ENCODE measurements at regions not wholly inside any gene's neighbourhood (a gene's known extent, or its start where the extent isn't known, plus 50 kb on each side); places are given as distances from the start of the nearest gene placed in this dataset.

DNA sequence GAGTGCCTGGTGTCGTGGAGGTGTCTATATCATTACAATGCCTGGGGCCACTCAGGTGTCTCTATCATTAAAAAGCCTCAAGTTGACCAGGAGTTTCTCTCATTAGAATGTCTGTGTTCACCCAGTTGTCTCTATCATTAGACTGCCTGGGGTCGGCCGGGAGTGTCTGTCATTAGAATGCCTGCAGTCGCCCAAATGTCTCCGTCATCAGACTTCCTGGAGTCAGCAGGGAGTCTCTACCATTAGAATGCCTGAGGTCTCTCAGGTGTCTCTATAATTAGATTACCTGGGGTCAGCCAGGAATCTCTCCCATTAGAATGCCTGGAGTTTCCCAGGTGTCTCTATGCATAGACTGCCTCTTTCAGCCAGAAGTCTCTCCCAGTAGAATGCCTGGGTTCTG is 1477.6 kb downstream of the UQCRFS1 start:
- TF ChIP-seq, protein P1, sequence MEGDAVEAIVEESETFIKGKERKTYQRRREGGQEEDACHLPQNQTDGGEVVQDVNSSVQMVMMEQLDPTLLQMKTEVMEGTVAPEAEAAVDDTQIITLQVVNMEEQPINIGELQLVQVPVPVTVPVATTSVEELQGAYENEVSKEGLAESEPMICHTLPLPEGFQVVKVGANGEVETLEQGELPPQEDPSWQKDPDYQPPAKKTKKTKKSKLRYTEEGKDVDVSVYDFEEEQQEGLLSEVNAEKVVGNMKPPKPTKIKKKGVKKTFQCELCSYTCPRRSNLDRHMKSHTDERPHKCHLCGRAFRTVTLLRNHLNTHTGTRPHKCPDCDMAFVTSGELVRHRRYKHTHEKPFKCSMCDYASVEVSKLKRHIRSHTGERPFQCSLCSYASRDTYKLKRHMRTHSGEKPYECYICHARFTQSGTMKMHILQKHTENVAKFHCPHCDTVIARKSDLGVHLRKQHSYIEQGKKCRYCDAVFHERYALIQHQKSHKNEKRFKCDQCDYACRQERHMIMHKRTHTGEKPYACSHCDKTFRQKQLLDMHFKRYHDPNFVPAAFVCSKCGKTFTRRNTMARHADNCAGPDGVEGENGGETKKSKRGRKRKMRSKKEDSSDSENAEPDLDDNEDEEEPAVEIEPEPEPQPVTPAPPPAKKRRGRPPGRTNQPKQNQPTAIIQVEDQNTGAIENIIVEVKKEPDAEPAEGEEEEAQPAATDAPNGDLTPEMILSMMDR (IDR thresholded peaks at IDR 0.05; ENCODE audit: low read depth, low read length) = no peak
- no peak for DNase-seq (ENCODE audit: low read depth in 2 of 2)
- H3K4me3 ChIP-seq (replicated peaks in 1 of 2; ENCODE audit: low read depth in 2 of 2, low read length in 2 of 2) = no peak overlapping the region

GRCh38 chr19:27734496-27735220 is 1478.3 kb downstream of the UQCRFS1 start:
- no peak for DNase-seq (ENCODE audit: low read depth in 2 of 2)
- H3K4me3 ChIP-seq (replicated peaks in 1 of 2; ENCODE audit: low read depth in 2 of 2, low read length in 2 of 2) = no peak overlapping the region
- TF ChIP-seq, protein P1 (IDR thresholded peaks at IDR 0.05; ENCODE audit: low read depth, low read length) = no peak

GRCh38 chr19:27733551-27734266 is 1479.2 kb downstream of the UQCRFS1 start:
- no peak for DNase-seq (ENCODE audit: low read depth in 2 of 2)
- H3K4me3 ChIP-seq (replicated peaks in 1 of 2; ENCODE audit: low read depth in 2 of 2, low read length in 2 of 2) = no peak overlapping the region
- TF ChIP-seq, protein P1 (IDR thresholded peaks at IDR 0.05; ENCODE audit: low read depth, low read length) = no peak

- no peak for DNase-seq (ENCODE audit: low read depth in 2 of 2)
- H3K4me3 ChIP-seq (replicated peaks in 1 of 2; ENCODE audit: low read depth in 2 of 2, low read length in 2 of 2) = no peak overlapping the region
- TF ChIP-seq, protein P1 (IDR thresholded peaks at IDR 0.05; ENCODE audit: low read depth, low read length) = no peak
Observed at GRCh38 chr19:27729332-27729731, 1483.6 kb downstream of the UQCRFS1 start.

DNA sequence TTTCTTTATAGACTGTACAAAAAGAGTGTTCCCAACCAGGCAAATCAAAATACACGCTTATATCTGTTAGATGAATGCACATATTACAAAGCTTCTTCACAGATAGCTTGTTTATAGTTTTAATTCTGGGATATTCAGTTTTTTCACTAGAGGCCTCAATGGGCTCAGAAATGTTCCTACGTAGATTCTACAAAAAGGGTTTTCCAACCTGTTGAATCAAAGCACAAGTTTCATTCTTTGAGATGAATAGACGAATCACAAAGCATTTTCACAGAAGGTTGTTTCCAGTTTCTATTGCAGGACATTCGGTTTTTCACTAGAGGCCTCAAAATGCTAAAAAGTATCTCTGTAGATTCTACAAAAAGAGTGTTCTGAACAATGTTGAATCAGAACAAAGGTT is 1490.3 kb downstream of the UQCRFS1 start:
- TF ChIP-seq, protein P1 (IDR thresholded peaks at IDR 0.05; ENCODE audit: low read depth, low read length) = no peak
- H3K4me3 ChIP-seq (replicated peaks in 1 of 2; ENCODE audit: low read depth in 2 of 2, low read length in 2 of 2) = no peak overlapping the region
- DNase-seq (ENCODE audit: low read depth in 2 of 2) = no peak

DNA sequence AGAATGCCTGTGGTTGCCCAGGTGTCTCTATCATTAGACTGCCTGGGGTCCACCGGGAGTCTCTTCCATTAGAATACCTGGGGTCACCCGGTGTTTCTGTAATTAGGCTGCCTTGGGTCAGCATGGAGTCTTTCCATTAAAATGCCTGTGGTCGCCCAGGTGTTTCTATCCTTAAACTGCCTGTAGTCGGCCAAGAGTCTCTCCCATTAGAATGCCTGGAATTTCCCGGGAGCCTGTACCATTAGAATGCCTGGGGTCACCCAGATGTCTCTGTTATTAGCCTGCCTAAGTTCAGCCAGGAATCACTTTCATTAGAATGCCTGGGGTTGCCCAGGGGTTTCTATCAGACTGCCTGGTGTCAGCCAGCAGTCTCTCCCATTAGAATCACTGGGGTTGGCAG is 1492.8 kb downstream of the UQCRFS1 start:
- DNase-seq (ENCODE audit: low read depth in 2 of 2) = no peak
- H3K4me3 ChIP-seq (replicated peaks in 1 of 2; ENCODE audit: low read depth in 2 of 2, low read length in 2 of 2) = no peak overlapping the region
- TF ChIP-seq, protein P1 (IDR thresholded peaks at IDR 0.05; ENCODE audit: low read depth, low read length) = no peak

All from cardiac fibroblast (primary cell).